HCT116 (cell line): ENCODE measurements at regions not wholly inside any gene's neighbourhood (a gene's known extent, or its start where the extent isn't known, plus 50 kb on each side); places are given as distances from the start of the nearest gene placed in this dataset.

Experiments
- ATAC-seq: fragments of 200-7000 bp; cut with Tn5 transposase; 2 replicates; pipeline ENCODE4 v1.9.1; 2020; ENCODE audit warnings: mild to moderate bottlenecking, moderate library complexity
- BruUV-seq: library from RNA; stranded (reverse); fragments of 400-500 nt; replicated peaks from 2 replicates; lab custom pipeline; 2021; lab: Mats Ljungman, UMichigan
- CTCF ChIA-PET: fragments of 300-600 bp; sonication (Branson Sonifier 250); formaldehyde crosslinking; loops from one replicate; lab custom pipeline; 2021; ENCODE audit warnings: antibody characterized with exemption; lab: Charles Lee
- POLR2A ChIA-PET: fragments of 300-600, 350-600 bp; sonication (Branson Sonifier 250); formaldehyde crosslinking; loops from one replicate; lab custom pipeline; 2021; ENCODE audit warnings: antibody characterized with exemption; lab: Charles Lee
- RAD21 ChIA-PET, 2 experiments: fragments of 300-600 bp; sonication (Branson Sonifier 250); formaldehyde crosslinking; loops; one replicate each; lab custom pipeline; 2023; ENCODE audit warnings: low total read pairs in 2 of 2; ENCODE audit not compliant: uncharacterized antibody in 2 of 2, unreplicated experiment in 2 of 2, low non-redundant PET in 1 of 2; lab: Charles Lee
- DNase-seq: peaks from one replicate; pipeline ENCODE4 v3.0.0-alpha.2; 2010; ENCODE audit warnings: low read depth, low spot score
- H2AFZ ChIP-seq: fragments of 200-600 bp; shearing (Covaris generic), sonication (generic); 2 replicates; pipeline ENCODE4 v1.6.1; 2017; ENCODE audit warnings: low read depth, mixed run types, mixed read lengths, antibody characterized with exemption, low read length; ENCODE audit not compliant: poor library complexity, severe bottlenecking
- H3K27ac ChIP-seq: 2 replicates; pipeline ENCODE4 v1.5.1; 2012; ENCODE audit warnings: low read depth, low read length
- H3K27me3 ChIP-seq: fragments of 200-600 bp; sonication (generic); 2 replicates; pipeline ENCODE4 v1.6.1; 2016; ENCODE audit warnings: mixed run types, low read length, mixed read lengths; ENCODE audit not compliant: insufficient read depth
- H3K36me3 ChIP-seq, 2 experiments: fragments of 200-500 bp in 1 of 2; fragments of 200-600 bp in 1 of 2; sonication (Bioruptor generic) in 1 of 2; sonication (generic) in 1 of 2; 2 replicates each; pipeline versions ENCODE4 v1.5.1 to v1.6.1; 2014 to 2016; ENCODE audit warnings: low read length in 2 of 2, inconsistent platforms in 1 of 2, mixed read lengths in 1 of 2, mixed run types in 1 of 2; ENCODE audit not compliant: insufficient read depth in 2 of 2, control insufficient read depth in 1 of 2
- H3K4me1 ChIP-seq, 2 experiments: fragments of 200-600 bp in 1 of 2; sonication (generic) in 1 of 2; 2 replicates each; pipeline versions ENCODE4 v1.5.1 to v1.6.1; 2012 to 2017; ENCODE audit warnings: low read length in 2 of 2, inconsistent platforms in 1 of 2, mild to moderate bottlenecking in 1 of 2, mixed read lengths in 1 of 2, mixed run types in 1 of 2, moderate library complexity in 1 of 2; ENCODE audit not compliant: insufficient read depth in 2 of 2, control insufficient read depth in 1 of 2
- H3K4me2 ChIP-seq: fragments of 200-600 bp; sonication (generic); 2 replicates; pipeline ENCODE4 v1.6.1; 2017; ENCODE audit warnings: mixed run types, low read length, mixed read lengths
- H3K4me3 ChIP-seq, 2 experiments: fragments of 200-600 bp in 1 of 2; sonication (generic) in 1 of 2; replicated peaks in 1 of 2; 2 replicates each; pipeline ENCODE4 v1.5.1; 2011 to 2016; ENCODE audit warnings: low read length in 2 of 2, control low read depth in 1 of 2, low read depth in 1 of 2, mild to moderate bottlenecking in 1 of 2, mixed read lengths in 1 of 2, mixed run types in 1 of 2
- H3K79me2 ChIP-seq: fragments of 200-600 bp; sonication (generic); 2 replicates; pipeline ENCODE4 v1.6.1; 2017; ENCODE audit warnings: mild to moderate bottlenecking, mixed run types, low read length, moderate library complexity, mixed read lengths; ENCODE audit not compliant: insufficient read depth
- H3K9ac ChIP-seq: fragments of 200-600 bp; sonication (generic); 2 replicates; pipeline ENCODE4 v1.6.1; 2016; ENCODE audit warnings: low read length, mixed read lengths
- H3K9me2 ChIP-seq: fragments of 200-600 bp; sonication (generic), shearing (Covaris generic); 2 replicates; pipeline ENCODE4 v1.6.1; 2017; ENCODE audit warnings: mixed run types, mild to moderate bottlenecking, moderate library complexity; ENCODE audit not compliant: insufficient read depth
- H3K9me3 ChIP-seq, 2 experiments: fragments of 200-500 bp in 1 of 2; fragments of 200-600 bp in 1 of 2; sonication (Bioruptor generic) in 1 of 2; sonication (generic) in 1 of 2; 2 replicates each; pipeline ENCODE4 v1.6.1; 2014 to 2017; ENCODE audit warnings: low read length in 2 of 2, mixed read lengths in 2 of 2, inconsistent platforms in 1 of 2, low read depth in 1 of 2, mild to moderate bottlenecking in 1 of 2, mixed run types in 1 of 2, moderate library complexity in 1 of 2; ENCODE audit not compliant: control insufficient read depth in 1 of 2, insufficient read depth in 1 of 2
- H4K20me1 ChIP-seq: fragments of 200-600 bp; sonication (generic), shearing (Covaris generic); 2 replicates; pipeline ENCODE4 v1.6.1; 2017; ENCODE audit warnings: mixed run types, mild to moderate bottlenecking, moderate library complexity; ENCODE audit not compliant: insufficient read depth
- ATF3 ChIP-seq: IDR thresholded peaks from 2 replicates; pipeline ENCODE4 v1.6.1; 2012
- CBX3 ChIP-seq: IDR thresholded peaks from 2 replicates; pipeline ENCODE4 v1.6.1; 2012; ENCODE audit warnings: low read depth
- CEBPB ChIP-seq: IDR thresholded peaks from 2 replicates; pipeline ENCODE4 v1.6.1; 2012; ENCODE audit warnings: low read depth
- CTCF ChIP-seq, 3 experiments: fragments of 200-600 bp in 1 of 3; sonication (generic) in 1 of 3; IDR thresholded peaks in 2 of 3; conservative IDR thresholded peaks in 1 of 3; 2 replicates each; pipeline ENCODE4 v1.5.1; 2012 to 2017; ENCODE audit warnings: low read depth in 2 of 3, low read length in 2 of 3, antibody characterized with exemption in 1 of 3, borderline replicate concordance in 1 of 3, control low read depth in 1 of 3, mild to moderate bottlenecking in 1 of 3, mixed read lengths in 1 of 3, mixed run types in 1 of 3, moderate library complexity in 1 of 3; ENCODE audit not compliant: insufficient read depth in 1 of 3
- EGR1 ChIP-seq: IDR thresholded peaks from 2 replicates; pipeline ENCODE4 v1.6.1; 2012; ENCODE audit warnings: low read depth
- ELF1 ChIP-seq: IDR thresholded peaks from 2 replicates; pipeline ENCODE4 v1.6.1; 2012; ENCODE audit warnings: low read depth, borderline replicate concordance
- FOSL1 ChIP-seq: IDR thresholded peaks from 2 replicates; pipeline ENCODE4 v1.6.1; 2012; ENCODE audit warnings: low read depth
- MAX ChIP-seq: IDR thresholded peaks from 2 replicates; pipeline ENCODE4 v1.6.1; 2012
- POLR2A ChIP-seq: IDR thresholded peaks from 2 replicates; pipeline ENCODE4 v1.7.0; 2011; ENCODE audit warnings: borderline replicate concordance; ENCODE audit not compliant: insufficient read depth, insufficient read length; ENCODE audit errors: extremely low read depth
- SRF ChIP-seq: IDR thresholded peaks from 2 replicates; pipeline ENCODE4 v1.6.1; 2012; ENCODE audit warnings: low read depth
- TCF7L2 ChIP-seq: IDR thresholded peaks from 2 replicates; pipeline ENCODE4 v1.7.0; 2011; ENCODE audit warnings: borderline replicate concordance, inconsistent platforms; ENCODE audit not compliant: insufficient read depth, insufficient read length; ENCODE audit errors: extremely low read depth
- YY1 ChIP-seq: IDR thresholded peaks from 2 replicates; pipeline ENCODE4 v1.6.1; 2011; ENCODE audit warnings: low read length, low read depth, moderate library complexity, mild to moderate bottlenecking; ENCODE audit not compliant: insufficient replicate concordance; ENCODE audit errors: extremely low read depth
- intact Hi-C: fragments of 100-400 bp; cut with micrococcal nuclease; formaldehyde crosslinking; loops from 2 replicates; pipeline ENCODE4 v1.10.0; 2022

GRCh38 chr5:6206501-6206900 is 171.8 kb downstream of the MED10 start:
- no peaks in the 10 kb centered on the region for H3K4me1 ChIP-seq
- TF ChIP-seq ATF3, result no peak
- no peak for TF ChIP-seq CTCF (IDR thresholded peaks at IDR 0.05 in 2 of 3, conservative IDR thresholded peaks at IDR 0.05 in 1 of 3; ENCODE audit: borderline replicate concordance in 1 of 3, insufficient read depth in 1 of 3, low read depth in 2 of 3, low read length in 2 of 3)
- no peak for TF ChIP-seq SRF
- TF ChIP-seq YY1, result no peak
- TF ChIP-seq CBX3, result no peak
- no peak for TF ChIP-seq TCF7L2
- TF ChIP-seq CEBPB, result no peak
- TF ChIP-seq, all 23 proteins: peak for 0
- H3K9me2 ChIP-seq, result no peaks in the 10 kb centered on the region
- intact Hi-C loops, result no loop called here
- DNase-seq (no peak), ATAC-seq (no peak)
- ChIA-PET POLR2A (no interaction called here), RAD21 (no interaction called here), CTCF (no interaction called here)
- H3K27me3 ChIP-seq, result no peaks in the 10 kb centered on the region
- no peak overlapping the region for H3K9ac ChIP-seq
- H3K4me2 ChIP-seq, result no peak overlapping the region
- no peak overlapping the region for H3K4me3 ChIP-seq
- no peaks in the 10 kb centered on the region for H3K36me3 ChIP-seq
- BruUV-seq, result no TSS peak
- H4K20me1 ChIP-seq, result no peaks in the 10 kb centered on the region
- no peak overlapping the region for H2AFZ ChIP-seq
- H3K27ac ChIP-seq, result no peak overlapping the region
- no peaks in the 10 kb centered on the region for H3K9me3 ChIP-seq
- H3K79me2 ChIP-seq, result no peaks in the 10 kb centered on the region

GRCh38 chr5:6202968-6203365 is 175.4 kb downstream of the MED10 start:
- H3K4me1 ChIP-seq, result no peaks in the 10 kb centered on the region
- H3K9me3 ChIP-seq, result no peaks in the 10 kb centered on the region
- no peak overlapping the region for H3K4me3 ChIP-seq
- ChIA-PET RAD21 (no interaction called here), CTCF (no interaction called here), POLR2A (no interaction called here)
- H4K20me1 ChIP-seq, result no peaks in the 10 kb centered on the region
- ATAC-seq, result no peak
- H3K36me3 ChIP-seq, result no peaks in the 10 kb centered on the region
- H3K27ac ChIP-seq, result no peak overlapping the region
- TF ChIP-seq CTCF (IDR thresholded peaks at IDR 0.05 in 2 of 3, conservative IDR thresholded peaks at IDR 0.05 in 1 of 3; ENCODE audit: borderline replicate concordance in 1 of 3, insufficient read depth in 1 of 3, low read depth in 2 of 3, low read length in 2 of 3) (0 out of 6 replicates have a peak, but pooled peaks of 1 of the 3 experiments have one; percentile 2), TCF7L2 (no peak), FOSL1 (no peak), YY1 (no peak), POLR2A (no peak), EGR1 (no peak), MAX (no peak), ELF1 (no peak)
- intact Hi-C loops, result no loop called here
- H3K4me2 ChIP-seq, result no peak overlapping the region
- no peak overlapping the region for H2AFZ ChIP-seq
- DNase-seq, result no peak
- H3K9ac ChIP-seq, result no peak overlapping the region
- no peaks in the 10 kb centered on the region for H3K9me2 ChIP-seq
- no peaks in the 10 kb centered on the region for H3K79me2 ChIP-seq
- H3K27me3 ChIP-seq, result peaks cover 15% of the 10 kb centered on the region; the same call in 1 of the 2 replicates
- no TSS peak for BruUV-seq
